Neural progenitor cell (in vitro differentiated cells): ENCODE measurements at regions not wholly inside any gene's neighbourhood (a gene's known extent, or its start where the extent isn't known, plus 50 kb on each side); places are given as distances from the start of the nearest gene placed in this dataset.

Source experiments
- EZH2 ChIP-seq: fragments of 200-600 bp; sonication (generic); IDR thresholded peaks from 2 replicates; pipeline ENCODE4 v1.6.1; 2017; ENCODE audit warnings: antibody characterized with exemption, mild to moderate bottlenecking, moderate library complexity
- EZH2phosphoT487 ChIP-seq: fragments of 200-600 bp; sonication (generic); IDR thresholded peaks from 2 replicates; pipeline ENCODE4 v1.6.1; 2017; ENCODE audit warnings: antibody characterized with exemption
- TF ChIP-seq, protein P1 (sequence below): fragments of 200-600 bp; sonication (generic); IDR thresholded peaks from 2 replicates; pipeline ENCODE4 v1.5.1; 2017; ENCODE audit warnings: antibody characterized with exemption, mild to moderate bottlenecking

GRCh38 chr10:44182909-44183308 lies 202.0 kb downstream of the CXCL12 start:
- TF ChIP-seq EZH2 (no peak), EZH2phosphoT487 (no peak)
- TF ChIP-seq, protein P1, sequence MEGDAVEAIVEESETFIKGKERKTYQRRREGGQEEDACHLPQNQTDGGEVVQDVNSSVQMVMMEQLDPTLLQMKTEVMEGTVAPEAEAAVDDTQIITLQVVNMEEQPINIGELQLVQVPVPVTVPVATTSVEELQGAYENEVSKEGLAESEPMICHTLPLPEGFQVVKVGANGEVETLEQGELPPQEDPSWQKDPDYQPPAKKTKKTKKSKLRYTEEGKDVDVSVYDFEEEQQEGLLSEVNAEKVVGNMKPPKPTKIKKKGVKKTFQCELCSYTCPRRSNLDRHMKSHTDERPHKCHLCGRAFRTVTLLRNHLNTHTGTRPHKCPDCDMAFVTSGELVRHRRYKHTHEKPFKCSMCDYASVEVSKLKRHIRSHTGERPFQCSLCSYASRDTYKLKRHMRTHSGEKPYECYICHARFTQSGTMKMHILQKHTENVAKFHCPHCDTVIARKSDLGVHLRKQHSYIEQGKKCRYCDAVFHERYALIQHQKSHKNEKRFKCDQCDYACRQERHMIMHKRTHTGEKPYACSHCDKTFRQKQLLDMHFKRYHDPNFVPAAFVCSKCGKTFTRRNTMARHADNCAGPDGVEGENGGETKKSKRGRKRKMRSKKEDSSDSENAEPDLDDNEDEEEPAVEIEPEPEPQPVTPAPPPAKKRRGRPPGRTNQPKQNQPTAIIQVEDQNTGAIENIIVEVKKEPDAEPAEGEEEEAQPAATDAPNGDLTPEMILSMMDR = no peak
